Ishikawa (cell line): ENCODE measurements at regions not wholly inside any gene's neighbourhood (a gene's known extent, or its start where the extent isn't known, plus 50 kb on each side); places are given as distances from the start of the nearest gene placed in this dataset.

Experiments
- CEBPB ChIP-seq: IDR thresholded peaks from 2 replicates; pipeline ENCODE4 v1.6.1; 2012
- CREB1 ChIP-seq: IDR thresholded peaks from 2 replicates; pipeline ENCODE4 v1.6.1; 2012; ENCODE audit warnings: low read depth
- EGR1 ChIP-seq: IDR thresholded peaks from 2 replicates; pipeline ENCODE4 v1.6.1; 2012
- EP300 ChIP-seq: IDR thresholded peaks from 2 replicates; pipeline ENCODE4 v1.6.1; 2012; ENCODE audit warnings: borderline replicate concordance
- FOXM1 ChIP-seq: IDR thresholded peaks from 2 replicates; pipeline ENCODE4 v1.6.1; 2012; ENCODE audit warnings: low read depth, borderline replicate concordance
- MAX ChIP-seq: IDR thresholded peaks from 2 replicates; pipeline ENCODE4 v1.6.1; 2012
- NFIC ChIP-seq: IDR thresholded peaks from 2 replicates; pipeline ENCODE4 v1.6.1; 2012
- RAD21 ChIP-seq: IDR thresholded peaks from 2 replicates; pipeline ENCODE4 v1.6.1; 2012; ENCODE audit warnings: low read depth
- TAF1 ChIP-seq: IDR thresholded peaks from 2 replicates; pipeline ENCODE4 v1.6.1; 2012; ENCODE audit warnings: low read depth, mild to moderate bottlenecking
- TCF12 ChIP-seq: IDR thresholded peaks from 2 replicates; pipeline ENCODE4 v1.6.1; 2012; ENCODE audit warnings: low read depth
- TEAD4 ChIP-seq: IDR thresholded peaks from 2 replicates; pipeline ENCODE4 v1.6.1; 2012
- YY1 ChIP-seq: IDR thresholded peaks from 2 replicates; pipeline ENCODE4 v1.6.1; 2012; ENCODE audit warnings: low read depth
- ZBTB7A ChIP-seq: IDR thresholded peaks from 2 replicates; pipeline ENCODE4 v1.6.1; 2012; ENCODE audit warnings: low read depth
- TF ChIP-seq, protein P1 (sequence below): IDR thresholded peaks from 2 replicates; pipeline ENCODE4 v1.6.1; 2012; ENCODE audit warnings: low read depth, mild to moderate bottlenecking
- TF ChIP-seq, protein P2 (sequence below): IDR thresholded peaks from 2 replicates; pipeline ENCODE4 v1.6.1; 2012

DNA sequence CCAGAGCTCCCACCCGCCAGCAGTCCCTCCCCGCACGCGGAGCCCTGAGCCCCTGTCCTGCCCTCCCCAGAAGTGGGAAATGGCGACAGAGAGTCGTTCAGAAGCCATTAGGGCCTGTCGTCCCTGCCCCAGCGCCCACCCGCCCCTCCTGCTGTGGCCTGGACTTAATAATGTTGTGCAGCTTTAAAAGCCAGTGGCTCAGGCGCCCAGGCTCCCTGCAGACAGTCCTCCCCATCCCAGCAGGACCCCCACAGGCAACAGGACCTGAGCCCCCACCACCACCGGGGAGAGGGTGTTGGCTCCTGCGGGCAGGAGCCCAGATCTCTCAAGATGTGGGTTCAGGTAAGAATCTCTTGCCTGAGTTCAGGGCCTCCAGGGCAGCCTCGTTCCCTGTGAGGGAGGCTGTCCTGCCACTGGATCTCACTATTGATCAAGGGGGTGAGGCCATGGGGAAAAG is 125.3 kb upstream of the RUNX3 start:
- TF ChIP-seq RAD21 = no peak
- TF ChIP-seq, protein P1, sequence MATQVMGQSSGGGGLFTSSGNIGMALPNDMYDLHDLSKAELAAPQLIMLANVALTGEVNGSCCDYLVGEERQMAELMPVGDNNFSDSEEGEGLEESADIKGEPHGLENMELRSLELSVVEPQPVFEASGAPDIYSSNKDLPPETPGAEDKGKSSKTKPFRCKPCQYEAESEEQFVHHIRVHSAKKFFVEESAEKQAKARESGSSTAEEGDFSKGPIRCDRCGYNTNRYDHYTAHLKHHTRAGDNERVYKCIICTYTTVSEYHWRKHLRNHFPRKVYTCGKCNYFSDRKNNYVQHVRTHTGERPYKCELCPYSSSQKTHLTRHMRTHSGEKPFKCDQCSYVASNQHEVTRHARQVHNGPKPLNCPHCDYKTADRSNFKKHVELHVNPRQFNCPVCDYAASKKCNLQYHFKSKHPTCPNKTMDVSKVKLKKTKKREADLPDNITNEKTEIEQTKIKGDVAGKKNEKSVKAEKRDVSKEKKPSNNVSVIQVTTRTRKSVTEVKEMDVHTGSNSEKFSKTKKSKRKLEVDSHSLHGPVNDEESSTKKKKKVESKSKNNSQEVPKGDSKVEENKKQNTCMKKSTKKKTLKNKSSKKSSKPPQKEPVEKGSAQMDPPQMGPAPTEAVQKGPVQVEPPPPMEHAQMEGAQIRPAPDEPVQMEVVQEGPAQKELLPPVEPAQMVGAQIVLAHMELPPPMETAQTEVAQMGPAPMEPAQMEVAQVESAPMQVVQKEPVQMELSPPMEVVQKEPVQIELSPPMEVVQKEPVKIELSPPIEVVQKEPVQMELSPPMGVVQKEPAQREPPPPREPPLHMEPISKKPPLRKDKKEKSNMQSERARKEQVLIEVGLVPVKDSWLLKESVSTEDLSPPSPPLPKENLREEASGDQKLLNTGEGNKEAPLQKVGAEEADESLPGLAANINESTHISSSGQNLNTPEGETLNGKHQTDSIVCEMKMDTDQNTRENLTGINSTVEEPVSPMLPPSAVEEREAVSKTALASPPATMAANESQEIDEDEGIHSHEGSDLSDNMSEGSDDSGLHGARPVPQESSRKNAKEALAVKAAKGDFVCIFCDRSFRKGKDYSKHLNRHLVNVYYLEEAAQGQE = no peak
- no peak for TF ChIP-seq NFIC
- no peak for TF ChIP-seq TEAD4
- TF ChIP-seq TAF1 = no peak
- TF ChIP-seq EGR1 = no peak
- TF ChIP-seq FOXM1 = no peak
- no peak for TF ChIP-seq TCF12
- TF ChIP-seq EP300 = no peak
- TF ChIP-seq MAX = no peak
- no peak for TF ChIP-seq YY1
- no peak for TF ChIP-seq ZBTB7A
- no peak for TF ChIP-seq CEBPB
- no peak for TF ChIP-seq CREB1
- TF ChIP-seq, protein P2, sequence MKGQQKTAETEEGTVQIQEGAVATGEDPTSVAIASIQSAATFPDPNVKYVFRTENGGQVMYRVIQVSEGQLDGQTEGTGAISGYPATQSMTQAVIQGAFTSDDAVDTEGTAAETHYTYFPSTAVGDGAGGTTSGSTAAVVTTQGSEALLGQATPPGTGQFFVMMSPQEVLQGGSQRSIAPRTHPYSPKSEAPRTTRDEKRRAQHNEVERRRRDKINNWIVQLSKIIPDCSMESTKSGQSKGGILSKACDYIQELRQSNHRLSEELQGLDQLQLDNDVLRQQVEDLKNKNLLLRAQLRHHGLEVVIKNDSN = no peak

DNA sequence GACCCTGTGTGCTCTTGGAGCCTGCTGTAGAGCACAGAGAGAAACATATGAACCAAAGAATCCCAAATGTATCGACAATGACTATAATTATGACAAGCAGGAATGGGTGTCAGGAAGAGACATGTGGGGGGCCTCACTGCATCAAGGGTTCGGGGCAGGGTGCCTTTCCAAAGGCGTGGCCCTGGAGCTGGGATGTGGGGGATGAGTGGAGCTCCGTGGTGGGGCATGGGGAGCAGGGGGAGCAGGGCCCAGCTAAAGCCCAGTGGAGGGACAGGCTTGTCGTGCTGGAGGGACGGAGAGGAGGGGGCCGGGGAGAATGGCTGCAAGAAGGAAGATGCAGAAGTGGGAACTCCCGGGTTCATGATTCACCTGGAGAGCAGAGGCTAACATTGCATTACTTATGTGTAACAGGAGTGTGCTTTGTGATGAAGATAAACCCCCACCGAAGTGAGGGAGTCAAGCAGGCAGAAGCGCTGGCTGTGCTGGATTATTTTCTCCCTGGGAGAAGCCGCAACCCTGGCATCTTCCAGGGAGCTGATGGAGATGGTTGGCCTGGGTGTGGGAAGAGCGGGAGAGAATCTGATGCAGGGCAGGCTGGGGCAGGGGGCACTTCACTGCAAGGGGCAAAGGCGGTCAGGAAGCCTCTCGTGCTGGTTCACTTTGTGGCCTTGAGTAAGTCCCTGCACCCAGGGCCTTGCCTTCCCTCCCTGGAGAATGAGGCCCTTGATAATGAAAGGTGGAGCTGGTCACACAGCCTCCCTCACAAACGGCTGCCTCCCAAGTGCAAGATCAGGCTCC is 124.6 kb upstream of the RUNX3 start:
- no peak for TF ChIP-seq EGR1
- TF ChIP-seq TCF12 = no peak
- no peak for TF ChIP-seq RAD21
- no peak for TF ChIP-seq ZBTB7A
- TF ChIP-seq CEBPB = no peak
- no peak for TF ChIP-seq CREB1
- no peak for TF ChIP-seq YY1
- TF ChIP-seq EP300 = no peak
- no peak for TF ChIP-seq FOXM1
- TF ChIP-seq, protein P2 = no peak
- no peak for TF ChIP-seq TEAD4

DNA sequence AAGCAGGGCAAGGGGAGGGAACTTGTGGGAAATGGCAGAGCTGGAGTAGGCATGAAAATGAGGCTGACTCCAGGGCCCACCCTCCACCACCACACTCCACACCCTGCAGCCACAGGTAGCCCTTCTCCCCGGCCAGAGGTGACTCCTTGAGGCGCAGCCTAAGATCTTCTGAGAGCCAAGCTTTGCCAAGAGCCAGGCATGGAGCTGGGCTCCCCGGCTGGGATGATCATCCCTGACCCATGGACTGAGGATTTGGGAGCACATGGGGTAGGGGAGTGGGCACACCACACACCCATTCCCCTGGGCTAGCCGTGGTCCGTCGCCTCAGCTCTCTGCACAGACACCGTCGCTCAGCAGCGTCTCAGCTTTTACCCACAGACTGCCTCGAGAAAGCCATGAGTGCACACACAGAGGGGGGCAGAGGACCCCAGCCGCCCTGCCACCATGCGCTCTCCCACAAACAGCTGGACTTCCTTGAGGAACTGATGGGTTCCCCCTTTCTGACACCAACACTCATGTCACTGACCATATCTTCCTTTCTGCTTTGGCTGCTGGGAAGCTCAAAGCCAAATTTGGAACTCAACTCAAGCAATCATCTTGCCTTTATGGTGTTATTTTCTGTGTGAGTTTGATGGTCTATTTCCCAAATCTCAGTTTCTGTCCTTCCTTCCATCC is 123.6 kb upstream of the RUNX3 start:
- TF ChIP-seq TAF1 (no peak), EGR1 (no peak), YY1 (no peak), MAX (no peak), FOXM1 (no peak)

DNA sequence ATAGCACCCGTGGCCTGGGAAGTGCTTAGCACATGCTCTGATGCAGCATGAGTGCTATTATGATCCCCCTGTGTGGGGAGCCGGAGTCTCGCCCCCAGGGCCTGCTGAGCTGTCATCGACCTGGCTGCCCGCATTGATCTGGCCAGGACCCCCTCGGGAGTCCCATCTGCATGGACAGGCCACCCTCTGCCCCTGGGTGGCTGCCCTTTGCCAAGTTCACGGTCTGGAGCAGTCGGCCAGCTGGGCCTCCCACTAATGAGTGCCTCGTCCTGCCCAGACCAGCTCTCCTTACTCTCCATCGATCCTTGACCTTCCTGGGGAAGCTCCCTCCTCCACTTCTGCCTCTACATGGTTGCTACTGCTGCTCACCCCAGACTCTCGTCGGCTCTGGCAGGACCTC is 121.8 kb upstream of the RUNX3 start:
- TF ChIP-seq, protein P2 = no peak
- TF ChIP-seq FOXM1 (no peak), YY1 (no peak), EGR1 (no peak), NFIC (no peak), EP300 (no peak), TCF12 (no peak), CEBPB (no peak), TAF1 (no peak), ZBTB7A (no peak)
- TF ChIP-seq, protein P1 = no peak

- TF ChIP-seq EP300 (no peak), YY1 (no peak), RAD21 (no peak), NFIC (no peak), MAX (no peak), FOXM1 (no peak), CREB1 (no peak), TCF12 (no peak), ZBTB7A (no peak), TEAD4 (no peak), EGR1 (no peak)
- TF ChIP-seq, protein P2 = no peak
- TF ChIP-seq, protein P1 = no peak
Measured at GRCh38 chr1:25051504-25051903, 121.4 kb upstream of the RUNX3 start.
